ENCODE measurements at regions not wholly inside any gene's neighbourhood (a gene's known extent, or its start where the extent isn't known, plus 50 kb on each side); places are given as distances from the start of the nearest gene placed in this dataset.
A peak's percentile ranks its signal among the peaks of the same experiment; 100 is the strongest.

DNA sequence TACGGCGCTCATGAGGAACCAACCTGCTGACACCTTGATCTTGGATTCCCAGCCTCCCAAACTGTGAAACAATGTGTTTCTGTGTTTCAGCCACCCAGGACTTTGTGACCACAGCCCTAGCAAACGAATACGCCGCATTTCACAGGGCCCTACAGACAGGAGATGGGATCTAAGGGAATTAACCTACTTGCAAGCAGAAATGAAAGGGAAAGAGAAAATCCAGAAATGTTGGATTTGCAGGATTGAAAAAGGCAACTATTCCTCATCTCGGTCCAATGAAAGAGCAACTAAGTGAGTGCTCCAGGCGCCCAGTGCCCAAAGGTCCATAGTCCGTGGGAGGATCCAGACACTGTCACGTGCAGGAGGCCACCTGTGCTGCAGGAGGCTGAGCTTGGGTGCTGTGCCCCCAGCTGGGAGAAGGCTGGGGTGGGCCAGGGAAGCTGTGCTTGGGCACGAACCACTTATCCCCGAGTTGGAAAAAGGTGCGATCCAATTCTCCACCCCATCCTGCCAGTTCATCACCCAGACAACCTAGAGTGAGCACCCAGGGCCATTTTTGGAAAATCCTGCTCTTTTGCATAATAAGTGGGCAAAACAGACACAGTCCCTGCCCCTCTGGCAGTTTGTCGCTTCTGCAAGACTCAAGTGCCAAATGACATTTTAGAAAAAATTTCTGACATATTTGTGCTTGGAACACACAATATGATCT lies 177.9 kb downstream of the C9orf50 start:
- H4K5ac ChIP-seq (ENCODE audit: low read depth, low read length), result no peak overlapping the region
- POLR2A ChIA-PET (ENCODE audit: unreplicated experiment), result interaction anchor here (0.5 kb wide), 1 partner anchor 8 kb away, joined by 9 read pairs; no protein-coding TSS in a partner anchor
- no peaks in the 10 kb centered on the region for H4K20me1 ChIP-seq (ENCODE audit: insufficient read depth, low read length)
- H3K4me3 ChIP-seq (ENCODE audit: insufficient read depth, low read depth, low read length), result no peak overlapping the region
- peaks cover 10% of the 10 kb centered on the region; the same call in 1 of the 2 replicates for H3K27me3 ChIP-seq (ENCODE audit: control insufficient read depth, insufficient read depth, low read length)
- BruUV-seq (replicated peaks), result no TSS peak
- no peak overlapping the region for H2BK120ac ChIP-seq (ENCODE audit: low read depth, low read length)
- no peak for DNase-seq
- peaks cover 3% of the 10 kb centered on the region; the same call in 1 of the 2 replicates for H3K9me3 ChIP-seq (ENCODE audit: control insufficient read depth, insufficient read depth, low read length)
- H2AFZ ChIP-seq (replicated peaks; ENCODE audit: low read length, poor library complexity), result peak overlapping the region; percentile 33
- no peak overlapping the region for H2AK5ac ChIP-seq (ENCODE audit: low read depth, low read length)
- WGBS, 2 experiments (ENCODE audit: extremely low coverage in 2 of 2, insufficient read length in 1 of 2), result 76% methylated on average over 6 of the region's 13 CpGs; no CpG with 5 or more reads in 1 of the 2 experiments
- H4K91ac ChIP-seq (ENCODE audit: insufficient read depth, low read depth, low read length), result no peak overlapping the region
- no peak overlapping the region for H2BK15ac ChIP-seq (ENCODE audit: low read depth, low read length)
- H3K56ac ChIP-seq (ENCODE audit: extremely low read depth, insufficient read depth, low read length), result no peak overlapping the region
- intact Hi-C loops (cut with micrococcal nuclease) (no loop called here), in situ Hi-C loops (cut with MboI; ENCODE audit: low sequenced_read_pairs) (no loop called here), dilution Hi-C loops (cut with HindIII; ENCODE audit: low sequenced_read_pairs, unreplicated experiment) (no loop called here)
- no peaks in the 10 kb centered on the region for H3K79me1 ChIP-seq (ENCODE audit: low read depth in 1 of 2, low read length in 2 of 2)
- ATAC-seq (ENCODE audit: low read depth), result no peak
- H3K4me1 ChIP-seq (ENCODE audit: control insufficient read depth, insufficient read depth, low read length), result peaks cover 3% of the 10 kb centered on the region; the same call in 1 of the 2 replicates
- no peak overlapping the region for H3K4me2 ChIP-seq (ENCODE audit: low read depth, low read length)
- H3K9ac ChIP-seq (ENCODE audit: low read depth, low read length), result no peak overlapping the region
- TF ChIP-seq CEBPB (IDR thresholded peaks at IDR 0.05; ENCODE audit: low read depth, low read length) (no peak), MXI1 (IDR thresholded peaks at IDR 0.05; ENCODE audit: borderline replicate concordance, low read depth, low read length) (no peak), RFX5 (IDR thresholded peaks at IDR 0.05; ENCODE audit: low read depth, low read length) (no peak), RCOR1 (IDR thresholded peaks at IDR 0.05; ENCODE audit: insufficient replicate concordance, low read length) (no peak), CHD1 (IDR thresholded peaks at IDR 0.05; ENCODE audit: low read depth, low read length) (no peak), FOS (IDR thresholded peaks at IDR 0.05; ENCODE audit: low read depth, low read length) (no peak), POLR2A (IDR thresholded peaks at IDR 0.05; ENCODE audit: low read depth, low read length) (no peak), SMC3 (IDR thresholded peaks at IDR 0.05; ENCODE audit: low read depth, low read length) (no peak), BHLHE40 (IDR thresholded peaks at IDR 0.05; ENCODE audit: low read depth, low read length) (no peak), RAD21 (IDR thresholded peaks at IDR 0.05; ENCODE audit: low read length) (no peak), NFE2L2 (IDR thresholded peaks at IDR 0.05; ENCODE audit: low read depth, low read length) (no peak), MAZ (IDR thresholded peaks at IDR 0.05; ENCODE audit: borderline replicate concordance, low read depth, low read length) (no peak), MAFK (IDR thresholded peaks at IDR 0.05; ENCODE audit: low read depth, low read length) (no peak)
- TF ChIP-seq, protein P1, sequence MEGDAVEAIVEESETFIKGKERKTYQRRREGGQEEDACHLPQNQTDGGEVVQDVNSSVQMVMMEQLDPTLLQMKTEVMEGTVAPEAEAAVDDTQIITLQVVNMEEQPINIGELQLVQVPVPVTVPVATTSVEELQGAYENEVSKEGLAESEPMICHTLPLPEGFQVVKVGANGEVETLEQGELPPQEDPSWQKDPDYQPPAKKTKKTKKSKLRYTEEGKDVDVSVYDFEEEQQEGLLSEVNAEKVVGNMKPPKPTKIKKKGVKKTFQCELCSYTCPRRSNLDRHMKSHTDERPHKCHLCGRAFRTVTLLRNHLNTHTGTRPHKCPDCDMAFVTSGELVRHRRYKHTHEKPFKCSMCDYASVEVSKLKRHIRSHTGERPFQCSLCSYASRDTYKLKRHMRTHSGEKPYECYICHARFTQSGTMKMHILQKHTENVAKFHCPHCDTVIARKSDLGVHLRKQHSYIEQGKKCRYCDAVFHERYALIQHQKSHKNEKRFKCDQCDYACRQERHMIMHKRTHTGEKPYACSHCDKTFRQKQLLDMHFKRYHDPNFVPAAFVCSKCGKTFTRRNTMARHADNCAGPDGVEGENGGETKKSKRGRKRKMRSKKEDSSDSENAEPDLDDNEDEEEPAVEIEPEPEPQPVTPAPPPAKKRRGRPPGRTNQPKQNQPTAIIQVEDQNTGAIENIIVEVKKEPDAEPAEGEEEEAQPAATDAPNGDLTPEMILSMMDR (conservative IDR thresholded peaks at IDR 0.05; ENCODE audit: low read depth, low read length), result no peak
- TF ChIP-seq, protein P2, sequence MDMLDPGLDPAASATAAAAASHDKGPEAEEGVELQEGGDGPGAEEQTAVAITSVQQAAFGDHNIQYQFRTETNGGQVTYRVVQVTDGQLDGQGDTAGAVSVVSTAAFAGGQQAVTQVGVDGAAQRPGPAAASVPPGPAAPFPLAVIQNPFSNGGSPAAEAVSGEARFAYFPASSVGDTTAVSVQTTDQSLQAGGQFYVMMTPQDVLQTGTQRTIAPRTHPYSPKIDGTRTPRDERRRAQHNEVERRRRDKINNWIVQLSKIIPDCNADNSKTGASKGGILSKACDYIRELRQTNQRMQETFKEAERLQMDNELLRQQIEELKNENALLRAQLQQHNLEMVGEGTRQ (IDR thresholded peaks at IDR 0.05; ENCODE audit: low read depth, low read length), result no peak
- TF ChIP-seq, protein P3, sequence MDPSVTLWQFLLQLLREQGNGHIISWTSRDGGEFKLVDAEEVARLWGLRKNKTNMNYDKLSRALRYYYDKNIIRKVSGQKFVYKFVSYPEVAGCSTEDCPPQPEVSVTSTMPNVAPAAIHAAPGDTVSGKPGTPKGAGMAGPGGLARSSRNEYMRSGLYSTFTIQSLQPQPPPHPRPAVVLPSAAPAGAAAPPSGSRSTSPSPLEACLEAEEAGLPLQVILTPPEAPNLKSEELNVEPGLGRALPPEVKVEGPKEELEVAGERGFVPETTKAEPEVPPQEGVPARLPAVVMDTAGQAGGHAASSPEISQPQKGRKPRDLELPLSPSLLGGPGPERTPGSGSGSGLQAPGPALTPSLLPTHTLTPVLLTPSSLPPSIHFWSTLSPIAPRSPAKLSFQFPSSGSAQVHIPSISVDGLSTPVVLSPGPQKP (IDR thresholded peaks at IDR 0.05; ENCODE audit: borderline replicate concordance, low read depth, low read length), result no peak
- no peak overlapping the region for H2BK20ac ChIP-seq (ENCODE audit: low read depth, low read length)
- H3K23ac ChIP-seq (ENCODE audit: low read depth, low read length), result no peak overlapping the region
- H3K4ac ChIP-seq (ENCODE audit: low read depth, low read length), result no peak overlapping the region
- no peak overlapping the region for H2BK5ac ChIP-seq (ENCODE audit: low read depth, low read length, poor library complexity, severe bottlenecking)
- no peak overlapping the region for H3K14ac ChIP-seq (replicated peaks; ENCODE audit: low read depth, low read length)
- no peak overlapping the region for H3K27ac ChIP-seq (ENCODE audit: insufficient read depth, low read length)
- H2AK9ac ChIP-seq (replicated peaks; ENCODE audit: low read depth, low read length, poor library complexity), result peak overlapping the region; percentile 33
- CTCF ChIA-PET, result no interaction called here
- H3K9me1 ChIP-seq (ENCODE audit: insufficient read depth, low read length), result no peaks in the 10 kb centered on the region
- H3K18ac ChIP-seq (ENCODE audit: low read depth, low read length), result no peak overlapping the region
- no peaks in the 10 kb centered on the region for H3K36me3 ChIP-seq (ENCODE audit: control insufficient read depth, insufficient read depth, low read length)
- no peak overlapping the region for H4K8ac ChIP-seq (ENCODE audit: low read depth in 2 of 2, low read length in 2 of 2)
